Stimulated activated CD4-positive, alpha-beta T cell treated with anti-CD3 and anti-CD28 coated beads, Interleukin-1b, Interleukin-23, amount 100 ng/mL, for 24 hours (primary cell): ENCODE measurements at regions not wholly inside any gene's neighbourhood (a gene's known extent, or its start where the extent isn't known, plus 50 kb on each side); places are given as distances from the start of the nearest gene placed in this dataset.
A peak's percentile ranks its signal among the peaks of the same experiment; 100 is the strongest.
"Not testable (repeated sequence)": the region's sequence is repeated elsewhere in the genome, so short reads cannot be mapped to it uniquely, and the experiment has no call there.

Source experiments
- DNase-seq, 4 experiments: peaks; one replicate each; pipeline ENCODE4 v3.0.0-alpha.2; 2020; ENCODE audit warnings: low read depth in 4 of 4, low spot score in 1 of 4

- DNase-seq: no peak
Measured at GRCh38 chr1:213759359-213760181, 228.2 kb upstream of the PROX1 start.

GRCh38 chr1:213761845-213762407 is 225.8 kb upstream of the PROX1 start:
- DNase-seq: peak; percentile 9 to 26 (median 20)

DNA sequence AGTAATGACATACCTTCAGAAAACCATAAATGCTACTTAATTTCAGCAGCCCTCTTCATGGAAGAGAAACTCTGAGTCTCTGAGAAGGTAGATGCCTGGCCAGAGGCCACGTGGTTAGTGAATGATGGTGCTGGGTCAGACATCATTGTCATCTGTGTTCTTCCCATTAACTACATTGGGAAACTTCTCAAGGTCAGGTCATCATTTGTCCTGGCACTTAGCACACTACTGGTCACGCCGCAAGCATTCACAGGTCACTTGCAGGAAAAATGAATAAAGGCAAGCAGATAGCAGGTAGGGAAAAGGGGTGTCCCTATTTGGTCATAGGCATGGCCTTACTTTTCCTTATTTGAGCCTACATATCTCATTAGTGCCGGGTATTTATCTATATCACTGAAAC is 220.1 kb upstream of the PROX1 start:
- no peak for DNase-seq

- DNase-seq: no peak
Measured at GRCh38 chr1:213772128-213773063, 215.4 kb upstream of the PROX1 start.

DNA sequence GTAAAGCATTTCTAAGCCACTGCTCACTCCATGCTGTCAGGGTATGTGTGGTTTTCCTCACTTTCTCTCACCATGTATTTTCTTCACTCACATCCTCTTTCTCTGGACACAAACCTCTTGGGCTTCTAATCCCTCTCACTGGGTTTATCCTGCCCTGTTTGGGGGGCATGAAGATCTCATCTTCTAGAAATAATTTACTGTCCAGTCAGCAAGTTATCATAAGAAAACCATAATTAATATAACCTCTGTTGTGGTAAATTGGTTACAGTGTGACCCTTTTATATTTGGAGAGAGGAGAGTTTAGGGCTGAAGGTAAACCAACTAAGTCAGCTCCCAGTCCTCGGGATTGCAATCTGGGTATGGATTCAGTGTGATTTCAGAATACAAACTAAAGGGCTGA is 213.8 kb upstream of the PROX1 start:
- DNase-seq: no peak

GRCh38 chr1:213776969-213777368 is 210.8 kb upstream of the PROX1 start:
- no peak for DNase-seq

DNA sequence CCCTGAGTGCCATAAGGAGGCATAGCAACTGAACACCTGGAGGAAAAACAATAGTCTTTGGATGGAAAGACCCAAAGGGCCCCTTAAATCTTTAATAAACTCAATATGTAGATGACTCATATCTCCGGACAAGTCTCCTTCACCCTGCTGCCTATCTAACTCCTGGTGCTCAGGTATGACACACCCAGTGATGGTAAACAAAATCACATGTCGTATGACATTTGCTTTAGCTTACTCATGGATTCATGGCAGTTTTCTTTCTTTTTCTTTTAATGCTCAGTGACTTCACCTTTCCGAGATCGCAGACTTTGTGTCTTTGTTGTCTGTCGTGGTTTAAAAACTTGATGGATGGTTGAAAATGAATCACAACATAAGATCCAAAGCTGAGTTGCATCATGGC is 208.5 kb upstream of the PROX1 start:
- DNase-seq: no peak

- no peak for DNase-seq
Measured at GRCh38 chr1:213782941-213783672, 204.7 kb upstream of the PROX1 start.

DNA sequence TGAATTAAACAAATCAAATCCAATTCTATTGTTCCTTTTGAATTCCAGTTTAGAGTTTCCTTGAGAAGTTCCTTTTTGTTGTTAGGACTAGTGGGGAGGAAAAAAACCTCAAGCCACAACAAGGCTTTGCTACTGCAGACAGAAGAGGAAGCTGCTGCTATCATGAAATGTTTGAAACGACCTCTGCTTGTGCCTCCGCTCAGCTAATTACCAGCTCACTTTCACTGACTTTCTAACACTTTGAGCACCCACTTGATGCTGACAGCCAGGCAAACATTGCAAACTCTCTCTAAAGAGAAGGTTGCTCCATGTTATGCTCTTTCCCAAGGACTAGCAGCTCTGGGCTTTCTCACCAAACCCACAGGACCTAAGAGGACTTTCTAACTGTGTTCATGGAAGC is 203.9 kb upstream of the PROX1 start:
- no peak for DNase-seq

DNA sequence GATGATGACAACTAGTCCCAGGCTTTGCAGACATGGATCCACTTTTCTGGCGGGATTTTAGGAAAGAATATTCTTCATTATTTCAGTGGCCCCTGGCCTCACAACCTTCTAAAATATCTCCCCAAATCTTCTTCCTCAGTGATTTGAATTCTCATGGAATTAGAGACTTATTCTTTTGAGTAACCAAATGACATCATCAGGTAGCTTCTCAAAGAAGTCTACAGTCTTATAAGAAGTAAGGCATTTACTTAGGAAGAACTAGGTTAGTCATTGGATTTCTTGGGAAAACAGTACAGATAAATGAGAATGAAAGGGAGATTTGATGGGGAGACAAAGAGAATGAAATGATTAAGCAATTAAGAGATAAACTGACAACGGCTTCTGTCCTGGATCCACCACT is 201.1 kb upstream of the PROX1 start:
- DNase-seq: no peak

DNA sequence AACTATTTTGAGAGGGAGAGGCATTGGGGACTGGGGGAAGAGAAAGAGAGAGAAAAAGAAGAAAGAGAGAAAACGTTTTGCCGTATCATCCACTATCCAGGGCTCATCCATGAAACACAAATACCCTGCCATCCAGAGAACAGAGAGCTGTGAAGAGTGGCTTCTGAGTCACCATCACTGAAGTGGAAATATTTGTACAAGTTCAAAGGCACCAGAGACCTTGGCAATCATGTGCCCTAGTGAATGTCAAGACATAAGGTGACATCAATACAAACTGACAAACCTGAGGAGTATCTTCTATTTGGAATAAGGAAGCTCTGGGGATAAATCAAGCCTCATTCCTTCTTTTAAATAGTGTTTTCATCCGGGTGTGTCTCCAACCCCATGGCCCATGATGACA is 197.2 kb upstream of the PROX1 start:
- no peak for DNase-seq

GRCh38 chr1:213793482-213794067 is 194.2 kb upstream of the PROX1 start:
- no peak for DNase-seq

DNA sequence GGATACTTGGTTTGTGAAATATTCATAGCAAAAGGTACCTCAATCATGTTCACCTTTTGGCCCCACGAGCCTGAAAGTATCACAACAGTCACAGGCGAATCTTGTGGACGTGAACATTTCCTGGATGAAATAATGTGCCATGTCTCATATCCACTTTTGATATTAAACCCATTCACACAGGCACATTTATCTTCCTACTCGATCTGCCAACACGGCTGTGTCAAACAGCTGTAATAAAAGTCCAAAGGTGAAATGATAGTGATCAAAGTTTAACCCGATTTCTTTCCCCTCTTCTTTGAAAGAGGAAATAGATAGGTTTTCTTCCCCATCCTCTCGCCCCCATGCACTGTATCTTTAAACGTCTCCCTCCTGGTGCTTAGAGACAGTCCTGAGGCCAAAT is 191.2 kb upstream of the PROX1 start:
- DNase-seq: no peak

- not testable (repeated sequence) for DNase-seq
Measured at GRCh38 chr1:213808288-213808687, 179.5 kb upstream of the PROX1 start.

DNA sequence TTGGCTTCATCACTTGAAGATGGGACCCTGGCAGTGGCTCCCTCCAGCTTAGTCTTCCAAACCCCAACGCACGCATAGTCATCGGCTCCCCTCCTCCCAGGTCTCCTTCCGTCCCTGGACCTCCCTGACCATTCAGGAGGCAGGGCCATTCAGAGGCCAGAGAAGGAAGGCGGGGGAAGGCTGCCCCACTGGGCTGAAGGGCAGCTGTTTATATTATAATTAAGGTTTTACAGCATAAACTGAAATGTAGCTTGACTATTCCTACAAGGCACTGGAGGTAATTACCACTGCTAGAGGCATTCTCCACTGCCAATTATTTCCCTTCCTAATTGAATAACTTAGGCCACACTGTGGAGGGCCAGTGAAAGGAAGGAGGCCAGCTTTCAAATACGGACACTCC is 170.6 kb upstream of the PROX1 start:
- DNase-seq: no peak

DNA sequence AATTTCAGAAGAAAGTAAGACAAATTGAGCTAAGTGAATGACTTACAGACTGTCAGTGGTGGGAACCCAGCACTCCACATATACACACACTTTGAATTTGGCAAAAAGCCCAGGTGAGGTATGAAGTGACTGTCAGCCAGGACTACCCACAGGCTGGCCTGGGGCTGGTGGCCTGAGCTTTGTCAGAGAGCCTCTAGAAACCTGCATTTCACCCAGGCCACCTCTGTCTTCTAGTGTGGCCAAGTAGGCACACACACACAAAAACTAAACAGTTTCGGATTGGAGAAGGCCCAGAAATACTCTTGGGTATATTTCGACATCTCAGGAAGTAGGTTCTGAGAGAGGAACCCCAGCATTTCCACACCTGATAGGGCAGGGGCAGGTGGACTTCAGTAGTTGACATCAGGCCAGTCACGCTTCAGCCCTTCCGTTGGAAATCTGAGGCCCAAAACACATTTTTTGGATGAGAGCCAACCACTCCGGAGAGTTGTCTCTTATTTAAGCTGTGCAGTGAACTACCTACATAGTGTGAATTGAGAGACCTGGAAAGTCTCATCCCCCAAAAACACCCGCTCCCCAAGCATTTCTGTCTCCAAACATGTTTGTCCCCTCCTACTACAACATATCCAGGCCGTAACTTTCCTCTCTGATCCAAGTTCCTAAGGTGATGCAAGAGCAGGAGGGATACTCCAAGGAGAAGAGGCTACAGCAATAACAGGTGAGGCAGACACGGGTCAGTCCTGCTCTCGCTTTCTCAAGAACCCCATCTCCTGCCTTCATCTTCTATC is 167.2 kb upstream of the PROX1 start:
- no peak for DNase-seq

DNA sequence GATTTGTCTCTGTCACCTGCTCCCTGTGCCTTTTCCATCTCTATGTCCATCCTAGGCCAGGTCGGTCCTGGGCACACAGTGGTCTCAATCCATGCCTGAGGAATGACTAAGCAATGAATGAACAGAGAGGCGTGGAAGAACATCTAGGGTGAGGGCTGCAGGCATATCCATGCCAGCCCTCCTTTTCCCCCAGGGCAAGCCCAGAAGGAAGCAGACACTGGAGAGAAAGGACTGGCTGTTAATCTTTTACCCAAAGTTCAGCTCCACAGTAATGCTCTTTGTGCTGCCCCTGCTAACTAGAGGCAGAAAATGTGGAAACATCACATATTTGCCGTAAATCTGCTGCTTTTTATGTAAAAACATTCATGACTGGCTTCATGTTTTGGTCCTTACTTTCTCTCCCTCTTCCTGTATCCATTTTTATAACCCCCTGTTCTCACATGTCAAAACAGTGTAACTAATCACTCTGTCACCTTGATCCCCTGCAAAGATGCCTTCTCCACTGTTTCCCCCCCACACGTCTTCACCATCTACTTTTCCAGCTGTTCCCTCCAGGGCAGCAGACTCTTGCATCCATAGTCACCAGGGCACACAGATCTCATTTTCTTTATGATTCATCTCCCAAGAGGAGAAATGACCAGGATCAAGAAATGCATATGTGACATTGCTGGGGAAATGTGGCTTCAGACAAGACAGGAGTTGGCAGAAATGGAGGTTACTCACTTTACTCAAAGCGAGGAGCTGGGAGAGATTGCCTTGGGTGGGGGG is 166.4 kb upstream of the PROX1 start:
- no peak for DNase-seq

GRCh38 chr1:213821943-213822334 is 165.8 kb upstream of the PROX1 start:
- DNase-seq: no peak

- no peak for DNase-seq
Measured at GRCh38 chr1:213826891-213827290, 160.9 kb upstream of the PROX1 start.
